CD4-positive, alpha-beta T cell (primary cell): ENCODE measurements at regions not wholly inside any gene's neighbourhood (a gene's known extent, or its start where the extent isn't known, plus 50 kb on each side); places are given as distances from the start of the nearest gene placed in this dataset.

Experiments
- ATAC-seq: fragments of 200-7000 bp; cut with Tn5 transposase; one replicate; pipeline ENCODE4 v1.10.0; 2022; ENCODE audit warnings: mild to moderate bottlenecking; ENCODE audit not compliant: poor library complexity
- CTCF ChIA-PET: fragments of 350-600 bp; sonication (Branson Sonifier 250); formaldehyde crosslinking; loops from one replicate; lab custom pipeline; 2021; ENCODE audit warnings: antibody characterized with exemption, inconsistent platforms; lab: Charles Lee
- POLR2A ChIA-PET: fragments of 350-600 bp; sonication (Branson Sonifier 250); formaldehyde crosslinking; loops from one replicate; lab custom pipeline; 2021; ENCODE audit warnings: antibody characterized with exemption, inconsistent platforms; lab: Charles Lee
- DNase-seq, 14 experiments: peaks; one replicate each; pipeline ENCODE4 v3.0.0-alpha.2; 2013 to 2020; ENCODE audit warnings: mixed read lengths in 2 of 14
- H3K27ac ChIP-seq, 2 donors: one replicate each; pipeline versions ENCODE4 v1.5.1 to v1.7.0; 2013; ENCODE audit warnings: low read length in 2 of 2, low read depth in 1 of 2, mild to moderate bottlenecking in 1 of 2
- H3K27me3 ChIP-seq, 2 experiments: 1 replicate in 1 of 2; 2 replicates in 1 of 2; pipeline versions ENCODE4 v1.6.1 to v1.7.0; 2013; ENCODE audit warnings: low read length in 2 of 2, control low read depth in 1 of 2, mild to moderate bottlenecking in 1 of 2, moderate library complexity in 1 of 2; ENCODE audit not compliant: insufficient read depth in 2 of 2, control insufficient read depth in 1 of 2
- H3K36me3 ChIP-seq: one replicate; pipeline ENCODE4 v1.6.1; 2013; ENCODE audit warnings: low read length, control low read depth; ENCODE audit not compliant: insufficient read depth
- H3K4me1 ChIP-seq: one replicate; pipeline ENCODE4 v1.6.1; 2013; ENCODE audit warnings: low read length, control low read depth; ENCODE audit not compliant: insufficient read depth
- H3K4me3 ChIP-seq: one replicate; pipeline ENCODE4 v1.5.1; 2013; ENCODE audit warnings: mild to moderate bottlenecking, low read length, moderate library complexity
- H3K9me3 ChIP-seq, 2 experiments: 1 replicate in 1 of 2; 2 replicates in 1 of 2; pipeline versions ENCODE4 v1.6.1 to v1.7.0; 2013; ENCODE audit warnings: low read length in 2 of 2, mild to moderate bottlenecking in 2 of 2, control low read depth in 1 of 2, moderate library complexity in 1 of 2; ENCODE audit not compliant: control insufficient read depth in 1 of 2, insufficient read depth in 1 of 2
- H3K27ac Mint-ChIP-seq: one replicate; pipeline ENCODE4 v1.8.0; 2020; ENCODE audit warnings: mixed read lengths
- H3K27me3 Mint-ChIP-seq: one replicate; pipeline ENCODE4 v1.8.0; 2021; ENCODE audit warnings: mixed read lengths
- H3K36me3 Mint-ChIP-seq: one replicate; pipeline ENCODE4 v1.8.0; 2021; ENCODE audit warnings: low read depth, mixed read lengths
- H3K4me1 Mint-ChIP-seq: one replicate; pipeline ENCODE4 v1.8.0; 2021; ENCODE audit warnings: low read depth, mixed read lengths
- H3K4me3 Mint-ChIP-seq: one replicate; pipeline ENCODE4 v1.8.0; 2020; ENCODE audit warnings: mild to moderate bottlenecking, mixed read lengths
- H3K9me3 Mint-ChIP-seq: one replicate; pipeline ENCODE4 v1.8.0; 2020; ENCODE audit warnings: mixed read lengths
- CTCF ChIP-seq: fragments of 200-600 bp; IDR thresholded peaks from one replicate; pipeline ENCODE4 v1.8.0; 2022; ENCODE audit warnings: antibody characterized with exemption, mild to moderate bottlenecking
- intact Hi-C, 2 experiments: fragments of 100-400 bp; cut with DNase I in 1 of 2; cut with micrococcal nuclease in 1 of 2; formaldehyde crosslinking; loops; one replicate each; pipeline versions ENCODE4 v1.15.1 to v1.9.0; 2023 to 2025; cut with DNase I, micrococcal nuclease

DNA sequence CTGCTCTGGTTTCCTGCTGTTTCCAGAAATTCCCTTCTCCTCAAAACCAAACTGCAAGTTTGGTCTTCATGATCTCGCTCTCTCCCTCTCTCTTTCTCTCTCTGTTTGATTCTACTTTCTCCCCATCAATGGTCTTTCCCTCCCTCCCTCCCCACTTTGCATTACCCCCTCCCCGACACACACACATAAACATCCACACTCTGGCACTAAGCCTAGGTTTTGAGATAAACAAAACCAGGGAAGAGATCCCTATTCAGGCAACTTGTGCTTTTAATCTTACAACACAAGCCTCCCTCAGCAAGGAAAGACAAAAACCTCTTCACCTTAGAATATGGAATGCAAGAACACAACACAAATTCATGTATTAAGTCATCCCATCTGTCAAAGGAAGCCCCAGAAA lies 73.5 kb upstream of the PTPRT start:
- H3K9me3 Mint-ChIP-seq, result no peaks in the 10 kb centered on the region
- H3K36me3 ChIP-seq, result no peaks in the 10 kb centered on the region
- H3K4me1 ChIP-seq, result no peaks in the 10 kb centered on the region
- no peak overlapping the region for H3K4me3 Mint-ChIP-seq
- H3K27ac Mint-ChIP-seq, result no peak overlapping the region
- intact Hi-C loops, result no loop called here
- H3K27me3 ChIP-seq, result peaks cover 0 to 4% of the 10 kb centered on the region in 2 experiments
- no peak for ATAC-seq
- no peak for TF ChIP-seq CTCF
- no peaks in the 10 kb centered on the region for H3K36me3 Mint-ChIP-seq
- no peak overlapping the region for H3K27ac ChIP-seq
- no peak for DNase-seq
- peaks cover 6% of the 10 kb centered on the region for H3K27me3 Mint-ChIP-seq
- H3K9me3 ChIP-seq, result peaks cover 0 to 4% of the 10 kb centered on the region in 2 experiments
- ChIA-PET POLR2A (no interaction called here), CTCF (no interaction called here)
- no peak overlapping the region for H3K4me3 ChIP-seq
- no peaks in the 10 kb centered on the region for H3K4me1 Mint-ChIP-seq

- Mint-ChIP-seq H3K9me3 (no peaks in the 10 kb centered on the region), H3K27me3 (peaks cover 6% of the 10 kb centered on the region), H3K4me1 (no peaks in the 10 kb centered on the region), H3K27ac (no peak overlapping the region), H3K4me3 (no peak overlapping the region), H3K36me3 (no peaks in the 10 kb centered on the region)
- H3K36me3 ChIP-seq, result no peaks in the 10 kb centered on the region
- intact Hi-C loops, result no loop called here
- no peaks in the 10 kb centered on the region for H3K27me3 ChIP-seq
- CTCF ChIA-PET, result no interaction called here
- no peak overlapping the region for H3K4me3 ChIP-seq
- H3K9me3 ChIP-seq, result peaks cover 0 to 4% of the 10 kb centered on the region in 2 experiments
- ATAC-seq, result no peak
- TF ChIP-seq CTCF, result no peak
- no peaks in the 10 kb centered on the region for H3K4me1 ChIP-seq
- POLR2A ChIA-PET, result no interaction called here
- no peak overlapping the region for H3K27ac ChIP-seq
- DNase-seq, result no peak
These were observed 72.6 kb upstream of the PTPRT start for GRCh38 chr20:43262341-43262740.

- no peak for TF ChIP-seq CTCF
- Histone ChIP-seq H3K27ac (no peak overlapping the region), H3K9me3 (no peaks in the 10 kb centered on the region), H3K4me1 (no peaks in the 10 kb centered on the region), H3K36me3 (no peaks in the 10 kb centered on the region), H3K27me3 (peaks cover 0 to 2% of the 10 kb centered on the region in 2 experiments), H3K4me3 (no peak overlapping the region)
- Mint-ChIP-seq H3K4me1 (no peaks in the 10 kb centered on the region), H3K4me3 (no peak overlapping the region), H3K9me3 (no peaks in the 10 kb centered on the region), H3K36me3 (no peaks in the 10 kb centered on the region), H3K27ac (no peak overlapping the region), H3K27me3 (no peaks in the 10 kb centered on the region)
- DNase-seq, result no peak
- intact Hi-C loops, result no loop called here
- CTCF ChIA-PET, result no interaction called here
- no peak for ATAC-seq
- POLR2A ChIA-PET, result no interaction called here
These were observed 66.2 kb upstream of the PTPRT start for GRCh38 chr20:43255877-43256276.
